NCI-H82 (cell line): ENCODE measurements at regions not wholly inside any gene's neighbourhood (a gene's known extent, or its start where the extent isn't known, plus 50 kb on each side); places are given as distances from the start of the nearest gene placed in this dataset.

ENCODE experiments used
- DNase-seq: peaks from one replicate; lab custom pipeline; 2025; lab: John Stamatoyannopoulos, UW

DNA sequence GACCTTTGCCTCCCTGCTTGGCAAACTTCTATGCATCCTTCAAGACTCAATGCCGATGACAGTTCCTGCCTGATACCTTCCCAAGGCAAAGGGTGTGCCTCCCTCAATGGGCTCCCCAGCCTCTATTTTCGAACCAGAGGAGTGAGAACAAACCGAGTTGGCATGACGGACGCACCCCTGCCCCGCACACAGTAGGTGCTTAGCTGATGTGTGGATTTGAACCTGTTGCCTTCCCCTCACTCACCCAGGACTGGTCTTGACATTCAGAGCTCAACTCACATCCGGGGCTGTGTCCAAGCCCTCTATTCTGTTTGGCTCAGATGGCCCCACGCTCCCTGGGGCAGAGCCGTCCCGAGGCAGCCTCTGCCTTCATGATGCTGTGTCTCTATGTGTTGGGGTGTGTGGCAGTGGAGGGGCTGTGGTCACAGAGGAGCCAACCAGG, 52.2 kb upstream of the SLC6A11 start:
- no peak for DNase-seq

DNA sequence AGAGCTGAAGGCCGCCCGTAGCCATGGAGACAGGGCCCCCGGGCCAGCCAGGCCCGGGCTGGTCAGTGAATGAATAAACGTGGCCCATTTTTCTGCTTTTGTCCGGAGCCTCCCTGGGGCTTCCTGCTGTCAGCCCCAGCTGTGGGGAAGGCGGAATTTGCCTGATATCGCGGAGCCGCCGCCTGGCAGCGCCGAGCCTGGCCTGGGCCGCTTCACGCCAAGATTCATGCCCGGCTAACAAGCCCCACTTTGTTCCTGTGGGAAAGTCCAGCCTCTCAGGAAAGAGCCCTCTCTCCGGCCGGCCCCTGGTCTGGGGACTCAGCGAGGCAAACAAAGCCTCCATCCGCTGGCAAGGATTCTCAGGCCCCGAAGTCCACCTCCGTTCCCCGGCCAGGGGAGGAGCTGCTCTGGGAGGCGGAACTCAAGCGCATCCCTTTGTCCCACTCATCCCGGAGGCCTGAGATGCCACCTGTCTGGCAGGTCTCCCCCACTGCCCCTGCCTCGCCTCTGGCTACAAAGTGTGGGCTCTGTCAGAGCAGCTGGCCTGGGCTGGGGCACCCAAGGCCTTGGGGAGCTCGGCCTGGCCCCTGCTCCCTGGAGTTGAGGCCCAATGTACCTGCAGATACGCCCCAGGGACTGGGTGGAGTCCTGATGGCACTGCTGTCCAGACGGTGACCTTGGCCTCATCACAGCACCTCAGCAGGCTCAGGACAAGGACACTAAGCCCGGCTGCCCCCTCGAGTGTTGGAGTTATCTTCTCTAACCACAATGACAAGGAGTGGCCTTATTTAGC, 51.6 kb upstream of the SLC6A11 start:
- DNase-seq, result no peak

DNA sequence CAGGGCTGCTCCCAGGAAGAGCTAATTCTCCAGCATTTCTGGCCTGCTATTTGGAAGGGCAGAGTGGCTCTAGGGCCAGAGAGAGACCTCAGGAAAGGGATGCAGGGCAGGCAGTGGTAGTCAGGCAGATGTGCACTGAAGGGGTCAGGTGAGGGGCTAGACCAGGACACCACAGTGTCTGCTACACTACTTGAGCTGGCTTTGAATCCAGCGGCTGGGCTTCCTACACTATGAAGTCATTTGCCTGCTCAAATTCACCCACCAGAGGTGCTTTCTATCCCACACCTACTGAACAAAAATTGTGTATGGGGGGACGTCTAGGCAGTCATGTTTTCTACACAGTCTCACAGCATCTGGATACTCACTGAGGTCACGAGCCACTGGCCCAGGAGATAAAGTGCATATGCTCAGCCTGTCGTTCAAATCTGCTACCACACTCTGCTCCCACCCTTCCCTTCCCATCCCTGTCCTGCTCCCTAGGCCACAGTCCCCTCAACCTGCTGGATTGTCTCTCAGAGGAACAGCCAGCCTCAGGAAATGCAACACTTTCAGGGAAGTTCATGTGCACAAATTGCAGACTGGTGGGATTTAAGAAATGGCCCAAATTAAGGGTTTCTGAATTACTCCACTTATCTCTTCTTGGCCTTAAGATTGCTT, 49.9 kb upstream of the SLC6A11 start:
- no peak for DNase-seq
